ENCODE measurements at regions not wholly inside any gene's neighbourhood (a gene's known extent, or its start where the extent isn't known, plus 50 kb on each side); places are given as distances from the start of the nearest gene placed in this dataset.

GRCh38 chr4:189506080-189506479, 434.6 kb upstream of the FRG1 start:
- no peak for FAIRE-seq
- H3K4me1 ChIP-seq = no peaks in the 10 kb centered on the region
- H3K27ac ChIP-seq = no peak overlapping the region
- ChIA-PET CTCF (no interaction called here), POLR2A (no interaction called here)
- no peak overlapping the region for H3K4me3 ChIP-seq
- no peak overlapping the region for H3K4me2 ChIP-seq
- H3K9me3 ChIP-seq = no peaks in the 10 kb centered on the region
- no peak for TF ChIP-seq NFE2L2 (conservative IDR thresholded peaks at IDR 0.05; ENCODE audit: low read length)
- TF ChIP-seq USF2 (IDR thresholded peaks at IDR 0.05) = no peak
- TF ChIP-seq MAX (IDR thresholded peaks at IDR 0.05) = no peak
- TF ChIP-seq BCL3 (IDR thresholded peaks at IDR 0.05) = no peak
- TF ChIP-seq KDM5A (IDR thresholded peaks at IDR 0.05) = no peak
- no peak for TF ChIP-seq SMC3 (IDR thresholded peaks at IDR 0.05)
- TF ChIP-seq FOSL2 (IDR thresholded peaks at IDR 0.05) = no peak
- no peak for TF ChIP-seq FOSL2 (CRISPR knock-in tag; IDR thresholded peaks at IDR 0.05)
- TF ChIP-seq ELK1 (IDR thresholded peaks at IDR 0.05; ENCODE audit: low read depth, low read length) = no peak
- TF ChIP-seq BHLHE40 (IDR thresholded peaks at IDR 0.05; ENCODE audit: low read depth, low read length) = no peak
- no peak for ATAC-seq
- WGBS (ENCODE audit: missing lambda C conversion rate) = 15% methylated on average over 10 of the region's 10 CpGs
- DNase-seq (ENCODE audit: low read depth in 1 of 2, low spot score in 1 of 2) = no peak

DNA sequence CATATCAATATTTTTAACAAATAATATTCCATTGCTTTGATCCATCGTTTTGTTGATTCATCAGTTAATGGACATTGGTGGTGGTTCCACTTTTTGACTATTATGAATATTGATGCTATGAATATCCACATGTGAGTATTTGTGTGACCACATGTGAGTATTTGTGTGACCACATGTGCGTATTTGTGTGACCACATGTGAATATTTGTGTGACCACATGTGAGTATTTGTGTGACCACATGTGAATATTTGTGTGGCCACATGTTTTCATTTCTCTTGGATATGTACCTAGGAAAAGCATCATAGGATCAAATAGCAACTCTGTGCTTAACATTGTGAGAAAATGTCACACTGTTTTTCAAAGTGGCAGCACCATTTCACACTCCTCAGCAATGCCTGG, 433.6 kb upstream of the FRG1 start:
- H3K9me3 ChIP-seq = no peaks in the 10 kb centered on the region
- 11% methylated on average over 2 of the region's 2 CpGs for WGBS (ENCODE audit: missing lambda C conversion rate)
- ATAC-seq (no peak), DNase-seq (ENCODE audit: low read depth in 1 of 2, low spot score in 1 of 2) (no peak), FAIRE-seq (no peak)
- H3K4me1 ChIP-seq = no peaks in the 10 kb centered on the region
- POLR2A ChIA-PET = no interaction called here
- no peak overlapping the region for H3K27ac ChIP-seq
- no peak overlapping the region for H3K4me2 ChIP-seq
- no peak overlapping the region for H3K4me3 ChIP-seq
- TF ChIP-seq USF2 (IDR thresholded peaks at IDR 0.05) (no peak), TFCP2L1 (CRISPR knock-in tag; IDR thresholded peaks at IDR 0.05) (no peak), PBX3 (IDR thresholded peaks at IDR 0.05) (no peak), EHF (CRISPR knock-in tag; IDR thresholded peaks at IDR 0.05) (no peak), EHMT2 (IDR thresholded peaks at IDR 0.05; ENCODE audit: low read depth) (no peak), NR3C1 (IDR thresholded peaks at IDR 0.05) (no peak), BHLHE40 (IDR thresholded peaks at IDR 0.05; ENCODE audit: low read depth, low read length) (no peak), ELK1 (IDR thresholded peaks at IDR 0.05; ENCODE audit: low read depth, low read length) (no peak), MAZ (IDR thresholded peaks at IDR 0.05; ENCODE audit: borderline replicate concordance, low read depth, low read length) (no peak), HES2 (IDR thresholded peaks at IDR 0.05) (no peak), FOSL2 (IDR thresholded peaks at IDR 0.05) (no peak), FOSL2 (CRISPR knock-in tag; IDR thresholded peaks at IDR 0.05) (no peak)
- TF ChIP-seq, protein P1, sequence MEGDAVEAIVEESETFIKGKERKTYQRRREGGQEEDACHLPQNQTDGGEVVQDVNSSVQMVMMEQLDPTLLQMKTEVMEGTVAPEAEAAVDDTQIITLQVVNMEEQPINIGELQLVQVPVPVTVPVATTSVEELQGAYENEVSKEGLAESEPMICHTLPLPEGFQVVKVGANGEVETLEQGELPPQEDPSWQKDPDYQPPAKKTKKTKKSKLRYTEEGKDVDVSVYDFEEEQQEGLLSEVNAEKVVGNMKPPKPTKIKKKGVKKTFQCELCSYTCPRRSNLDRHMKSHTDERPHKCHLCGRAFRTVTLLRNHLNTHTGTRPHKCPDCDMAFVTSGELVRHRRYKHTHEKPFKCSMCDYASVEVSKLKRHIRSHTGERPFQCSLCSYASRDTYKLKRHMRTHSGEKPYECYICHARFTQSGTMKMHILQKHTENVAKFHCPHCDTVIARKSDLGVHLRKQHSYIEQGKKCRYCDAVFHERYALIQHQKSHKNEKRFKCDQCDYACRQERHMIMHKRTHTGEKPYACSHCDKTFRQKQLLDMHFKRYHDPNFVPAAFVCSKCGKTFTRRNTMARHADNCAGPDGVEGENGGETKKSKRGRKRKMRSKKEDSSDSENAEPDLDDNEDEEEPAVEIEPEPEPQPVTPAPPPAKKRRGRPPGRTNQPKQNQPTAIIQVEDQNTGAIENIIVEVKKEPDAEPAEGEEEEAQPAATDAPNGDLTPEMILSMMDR (IDR thresholded peaks at IDR 0.05) = no peak
- CTCF ChIA-PET = no interaction called here

Measured in A549 (cell line).